ENCODE measurements at regions not wholly inside any gene's neighbourhood (a gene's known extent, or its start where the extent isn't known, plus 50 kb on each side); places are given as distances from the start of the nearest gene placed in this dataset.

DNA sequence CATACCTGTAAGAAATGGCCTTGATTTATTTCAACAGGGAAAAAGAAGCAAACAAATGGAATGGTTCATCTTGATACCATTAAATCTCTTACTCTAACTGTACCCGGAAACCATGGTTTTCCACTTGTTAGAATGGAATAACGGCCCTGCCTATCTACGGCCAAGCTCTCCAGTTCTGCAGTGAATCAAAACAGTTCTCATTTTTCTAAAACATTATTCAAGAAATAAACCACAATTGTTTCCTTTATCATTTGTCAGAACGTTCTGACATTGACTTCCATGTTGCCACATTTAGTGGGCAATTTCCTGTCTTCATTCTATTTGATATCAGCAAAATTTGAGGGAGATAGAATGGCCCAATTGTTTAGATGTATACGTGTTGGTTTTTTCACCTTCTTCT, 118.8 kb upstream of the CDH19 start:
- intact Hi-C loops (cut with DNase I) = no loop called here
- DNase-seq = no peak
- 62 to 79% methylated on average over 5 of the region's 5 CpGs for WGBS, 2 donors
- Histone ChIP-seq H3K9me3 (no peaks in the 10 kb centered on the region), H3K4me3 (no peak overlapping the region), H3K4me1 (peaks cover 28% of the 10 kb centered on the region), H3K36me3 (replicated peaks in 1 of 2; ENCODE audit: insufficient read depth in 1 of 2, low read depth in 2 of 2) (no peaks in the 10 kb centered on the region), H3K27ac (no peak overlapping the region), H3K27me3 (no peaks in the 10 kb centered on the region)
- no peak for ATAC-seq
- TF ChIP-seq, protein P1, sequence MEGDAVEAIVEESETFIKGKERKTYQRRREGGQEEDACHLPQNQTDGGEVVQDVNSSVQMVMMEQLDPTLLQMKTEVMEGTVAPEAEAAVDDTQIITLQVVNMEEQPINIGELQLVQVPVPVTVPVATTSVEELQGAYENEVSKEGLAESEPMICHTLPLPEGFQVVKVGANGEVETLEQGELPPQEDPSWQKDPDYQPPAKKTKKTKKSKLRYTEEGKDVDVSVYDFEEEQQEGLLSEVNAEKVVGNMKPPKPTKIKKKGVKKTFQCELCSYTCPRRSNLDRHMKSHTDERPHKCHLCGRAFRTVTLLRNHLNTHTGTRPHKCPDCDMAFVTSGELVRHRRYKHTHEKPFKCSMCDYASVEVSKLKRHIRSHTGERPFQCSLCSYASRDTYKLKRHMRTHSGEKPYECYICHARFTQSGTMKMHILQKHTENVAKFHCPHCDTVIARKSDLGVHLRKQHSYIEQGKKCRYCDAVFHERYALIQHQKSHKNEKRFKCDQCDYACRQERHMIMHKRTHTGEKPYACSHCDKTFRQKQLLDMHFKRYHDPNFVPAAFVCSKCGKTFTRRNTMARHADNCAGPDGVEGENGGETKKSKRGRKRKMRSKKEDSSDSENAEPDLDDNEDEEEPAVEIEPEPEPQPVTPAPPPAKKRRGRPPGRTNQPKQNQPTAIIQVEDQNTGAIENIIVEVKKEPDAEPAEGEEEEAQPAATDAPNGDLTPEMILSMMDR (IDR thresholded peaks at IDR 0.05) = no peak
- TF ChIP-seq POLR2A (IDR thresholded peaks at IDR 0.05) = no peak

DNA sequence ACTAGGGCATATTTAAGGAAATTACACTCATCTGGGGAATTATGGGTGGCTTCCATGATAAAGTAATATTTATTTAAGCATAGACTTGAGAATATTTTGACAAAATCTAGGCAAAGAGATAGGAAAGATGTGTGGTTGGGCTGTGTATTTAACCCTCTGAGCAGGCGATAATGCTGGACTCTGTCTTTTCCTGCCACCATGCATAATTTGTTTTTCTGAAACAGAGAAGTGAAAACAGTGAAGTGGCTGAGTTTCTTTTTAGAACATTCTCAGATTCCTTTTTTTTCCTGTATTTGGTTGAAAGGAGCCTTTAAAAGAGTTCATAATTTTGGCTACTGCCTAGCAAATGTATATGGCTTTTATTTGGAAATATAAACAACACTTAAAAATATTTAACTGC, 104.8 kb upstream of the CDH19 start:
- Histone ChIP-seq H3K9me3 (no peaks in the 10 kb centered on the region), H3K4me1 (no peaks in the 10 kb centered on the region), H3K27me3 (no peaks in the 10 kb centered on the region), H3K27ac (no peak overlapping the region), H3K36me3 (replicated peaks in 1 of 2; ENCODE audit: insufficient read depth in 1 of 2, low read depth in 2 of 2) (no peaks in the 10 kb centered on the region), H3K4me3 (no peak overlapping the region)
- intact Hi-C loops (cut with DNase I) = no loop called here
- no peak for ATAC-seq
- no peak for DNase-seq
- 81 to 83% methylated on average over 1 of the region's 1 CpG for WGBS, 2 donors
- TF ChIP-seq POLR2A (IDR thresholded peaks at IDR 0.05) = no peak
- TF ChIP-seq, protein P1 (IDR thresholded peaks at IDR 0.05) = no peak

DNA sequence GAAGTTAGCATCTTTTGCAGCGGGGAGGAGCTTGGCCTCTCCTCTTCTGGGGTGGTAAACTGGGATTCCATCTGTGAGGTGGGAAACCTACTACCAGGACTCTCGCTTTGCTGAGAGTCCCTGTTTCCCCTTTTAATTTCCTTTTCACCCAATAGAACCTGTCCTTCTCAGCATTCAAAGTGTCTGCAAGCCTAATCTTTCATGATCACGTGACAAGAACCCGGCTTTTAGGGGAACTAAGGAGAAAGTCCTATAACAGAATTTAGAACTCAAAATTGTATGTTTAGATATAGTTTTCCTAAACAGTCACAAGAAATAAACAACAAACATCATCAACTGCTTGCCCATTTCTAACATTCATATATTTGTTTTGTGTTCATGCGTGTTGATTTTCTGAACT, 103.6 kb upstream of the CDH19 start:
- Histone ChIP-seq H3K36me3 (replicated peaks in 1 of 2; ENCODE audit: insufficient read depth in 1 of 2, low read depth in 2 of 2) (no peaks in the 10 kb centered on the region), H3K27ac (no peak overlapping the region), H3K4me3 (no peak overlapping the region), H3K4me1 (no peaks in the 10 kb centered on the region), H3K27me3 (no peaks in the 10 kb centered on the region), H3K9me3 (no peaks in the 10 kb centered on the region)
- intact Hi-C loops (cut with DNase I) = no loop called here
- DNase-seq = no peak
- no peak for TF ChIP-seq POLR2A (IDR thresholded peaks at IDR 0.05)
- TF ChIP-seq, protein P1 (IDR thresholded peaks at IDR 0.05) = no peak
- WGBS, 2 donors = 83 to 84% methylated on average over 5 of the region's 5 CpGs
- no peak for ATAC-seq

DNA sequence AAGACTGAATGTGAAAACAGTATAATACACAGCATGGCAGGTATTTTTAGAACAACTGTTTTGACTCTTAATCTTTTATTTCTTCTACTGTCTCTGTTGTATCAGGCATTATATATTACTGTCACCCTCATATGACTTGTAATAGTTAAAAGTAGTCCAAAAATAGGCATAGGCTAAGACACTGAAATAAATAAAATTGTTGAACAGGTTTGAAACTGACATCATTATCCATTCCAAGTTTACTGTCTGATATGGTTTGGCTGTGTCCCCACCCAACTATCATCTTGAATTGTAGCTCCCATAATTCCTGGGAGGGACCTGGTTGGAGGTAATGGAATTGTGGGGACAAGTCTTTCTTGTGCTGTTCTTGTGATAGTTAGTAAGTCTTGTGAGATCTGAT, 91.4 kb upstream of the CDH19 start:
- no peak for DNase-seq
- TF ChIP-seq, protein P1 (IDR thresholded peaks at IDR 0.05) = no peak
- TF ChIP-seq POLR2A (IDR thresholded peaks at IDR 0.05) = no peak
- H3K4me1 ChIP-seq = no peaks in the 10 kb centered on the region
- no peaks in the 10 kb centered on the region for H3K9me3 ChIP-seq
- no peaks in the 10 kb centered on the region for H3K27me3 ChIP-seq
- H3K27ac ChIP-seq = no peak overlapping the region
- no peak overlapping the region for H3K4me3 ChIP-seq
- no peaks in the 10 kb centered on the region for H3K36me3 ChIP-seq (replicated peaks in 1 of 2; ENCODE audit: insufficient read depth in 1 of 2, low read depth in 2 of 2)
- intact Hi-C loops (cut with DNase I) = no loop called here
- ATAC-seq = no peak

DNA sequence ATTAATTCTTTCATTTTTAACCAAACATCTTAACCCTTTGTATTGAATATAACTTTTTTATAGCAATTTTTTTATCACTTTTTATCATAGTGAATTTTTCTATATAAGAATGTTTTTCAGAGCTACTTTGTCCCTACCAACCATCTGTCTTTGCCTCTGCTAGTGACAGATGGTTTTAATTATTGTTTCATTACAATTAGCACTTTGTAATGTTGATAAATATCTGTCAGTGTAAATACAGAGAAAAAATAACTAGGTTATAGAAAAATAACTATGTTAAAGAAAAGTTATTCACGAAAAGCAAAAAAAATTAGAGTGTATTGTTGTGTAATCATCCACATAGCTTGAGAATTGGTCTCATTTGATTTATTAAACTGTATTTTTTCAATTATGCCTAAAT, 91.0 kb upstream of the CDH19 start:
- ATAC-seq = no peak
- Histone ChIP-seq H3K4me3 (no peak overlapping the region), H3K4me1 (no peaks in the 10 kb centered on the region), H3K9me3 (no peaks in the 10 kb centered on the region), H3K27ac (no peak overlapping the region), H3K27me3 (no peaks in the 10 kb centered on the region), H3K36me3 (replicated peaks in 1 of 2; ENCODE audit: insufficient read depth in 1 of 2, low read depth in 2 of 2) (no peaks in the 10 kb centered on the region)
- DNase-seq = no peak
- WGBS, 2 donors = 64% methylated on average over 1 of the region's 1 CpG
- intact Hi-C loops (cut with DNase I) = no loop called here
- TF ChIP-seq POLR2A (IDR thresholded peaks at IDR 0.05) = no peak
- TF ChIP-seq, protein P1 (IDR thresholded peaks at IDR 0.05) = no peak
